Tibial nerve (tissue), 4 donors: ENCODE measurements at regions not wholly inside any gene's neighbourhood (a gene's known extent, or its start where the extent isn't known, plus 50 kb on each side); places are given as distances from the start of the nearest gene placed in this dataset.

Source experiments
- DNase-seq, 2 donors: peaks; one replicate each; pipeline ENCODE4 v3.0.0-alpha.2; 2019; ENCODE audit warnings: low spot score in 2 of 2
- H3K27ac ChIP-seq, 4 donors: fragments of 200-600 bp; sonication (generic) in 3 of 4; one replicate each; pipeline ENCODE4 v1.5.1; 2017 to 2019; ENCODE audit warnings: mild to moderate bottlenecking in 1 of 4
- H3K27me3 ChIP-seq, 2 donors: fragments of 200-600 bp; sonication (generic) in 1 of 2; one replicate each; pipeline versions ENCODE4 v1.5.1 to v1.6.0; 2017 to 2019
- H3K36me3 ChIP-seq, 3 donors: fragments of 200-600 bp; sonication (generic); one replicate each; pipeline ENCODE4 v1.5.1; 2018 to 2019
- H3K4me1 ChIP-seq, 4 donors: fragments of 200-600 bp; sonication (generic) in 3 of 4; one replicate each; pipeline ENCODE4 v1.5.1; 2017 to 2019
- H3K4me3 ChIP-seq, 4 donors: fragments of 200-600 bp; sonication (generic) in 3 of 4; one replicate each; pipeline ENCODE4 v1.5.1; 2017 to 2019; ENCODE audit warnings: mild to moderate bottlenecking in 1 of 4, moderate library complexity in 1 of 4
- H3K9me3 ChIP-seq, 4 donors: fragments of 200-600 bp; sonication (generic) in 3 of 4; one replicate each; pipeline ENCODE4 v1.5.1; 2017 to 2019
- EP300 ChIP-seq, 2 donors: sonication (generic); formaldehyde crosslinking; IDR thresholded peaks; one replicate each; pipeline ENCODE4 v1.6.1; 2017; ENCODE audit warnings: antibody characterized with exemption in 2 of 2, mild to moderate bottlenecking in 1 of 2
- POLR2A ChIP-seq, 2 donors: fragments of 450-650 bp; IDR thresholded peaks; one replicate each; pipeline ENCODE4 v1.6.1; 2017; ENCODE audit warnings: antibody characterized with exemption in 2 of 2, mild to moderate bottlenecking in 2 of 2, moderate library complexity in 2 of 2
- WGBS, 2 donors: methylation state at CpG; one replicate each; pipeline ENCODE4 v1.1.5; 2018; 5-methylcytosine and 5-hydroxymethylcytosine counted together
- TF ChIP-seq, protein P1 (sequence below), 5 experiments: fragments of 200-600 bp in 3 of 5; fragments of 450-650 bp in 2 of 5; sonication (generic) in 3 of 5; IDR thresholded peaks; one replicate each; pipeline ENCODE4 v1.5.1; 2016 to 2019; ENCODE audit warnings: antibody characterized with exemption in 5 of 5, mild to moderate bottlenecking in 3 of 5, moderate library complexity in 2 of 5

DNA sequence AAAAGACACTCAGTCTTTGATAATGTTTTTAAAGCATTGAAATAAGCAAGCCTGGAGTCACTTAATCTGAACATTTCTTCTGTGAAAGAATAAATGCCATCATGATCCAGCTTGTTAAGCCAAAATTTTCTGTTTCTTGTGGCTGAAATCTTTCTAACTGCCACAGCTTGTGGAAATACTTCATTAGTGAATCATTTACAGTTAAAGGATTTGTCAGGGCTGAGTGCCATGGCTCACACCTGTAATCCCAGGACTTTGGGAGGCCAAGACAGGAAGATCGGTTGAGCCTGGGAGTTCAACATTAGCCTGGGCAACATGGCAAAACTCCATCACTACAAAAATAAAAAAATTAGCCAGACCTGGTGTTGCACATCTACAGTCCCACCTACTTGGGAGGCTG lies 93.3 kb upstream of the PDE5A start:
- no peaks in the 10 kb centered on the region for H3K27me3 ChIP-seq
- peaks cover 0 to 15% (median 2%) of the 10 kb centered on the region in 4 donors for H3K9me3 ChIP-seq
- no peak overlapping the region for H3K27ac ChIP-seq
- 95 to 97% methylated on average over 1 of the region's 1 CpG for WGBS, 2 donors
- TF ChIP-seq, protein P1, sequence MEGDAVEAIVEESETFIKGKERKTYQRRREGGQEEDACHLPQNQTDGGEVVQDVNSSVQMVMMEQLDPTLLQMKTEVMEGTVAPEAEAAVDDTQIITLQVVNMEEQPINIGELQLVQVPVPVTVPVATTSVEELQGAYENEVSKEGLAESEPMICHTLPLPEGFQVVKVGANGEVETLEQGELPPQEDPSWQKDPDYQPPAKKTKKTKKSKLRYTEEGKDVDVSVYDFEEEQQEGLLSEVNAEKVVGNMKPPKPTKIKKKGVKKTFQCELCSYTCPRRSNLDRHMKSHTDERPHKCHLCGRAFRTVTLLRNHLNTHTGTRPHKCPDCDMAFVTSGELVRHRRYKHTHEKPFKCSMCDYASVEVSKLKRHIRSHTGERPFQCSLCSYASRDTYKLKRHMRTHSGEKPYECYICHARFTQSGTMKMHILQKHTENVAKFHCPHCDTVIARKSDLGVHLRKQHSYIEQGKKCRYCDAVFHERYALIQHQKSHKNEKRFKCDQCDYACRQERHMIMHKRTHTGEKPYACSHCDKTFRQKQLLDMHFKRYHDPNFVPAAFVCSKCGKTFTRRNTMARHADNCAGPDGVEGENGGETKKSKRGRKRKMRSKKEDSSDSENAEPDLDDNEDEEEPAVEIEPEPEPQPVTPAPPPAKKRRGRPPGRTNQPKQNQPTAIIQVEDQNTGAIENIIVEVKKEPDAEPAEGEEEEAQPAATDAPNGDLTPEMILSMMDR (IDR thresholded peaks at IDR 0.05): no peak
- no peak for TF ChIP-seq EP300 (IDR thresholded peaks at IDR 0.05)
- no peak for TF ChIP-seq POLR2A (IDR thresholded peaks at IDR 0.05)
- DNase-seq: no peak
- no peaks in the 10 kb centered on the region for H3K36me3 ChIP-seq
- H3K4me3 ChIP-seq: no peak overlapping the region
- peaks cover 0 to 21% (median 3%) of the 10 kb centered on the region in 4 donors for H3K4me1 ChIP-seq

DNA sequence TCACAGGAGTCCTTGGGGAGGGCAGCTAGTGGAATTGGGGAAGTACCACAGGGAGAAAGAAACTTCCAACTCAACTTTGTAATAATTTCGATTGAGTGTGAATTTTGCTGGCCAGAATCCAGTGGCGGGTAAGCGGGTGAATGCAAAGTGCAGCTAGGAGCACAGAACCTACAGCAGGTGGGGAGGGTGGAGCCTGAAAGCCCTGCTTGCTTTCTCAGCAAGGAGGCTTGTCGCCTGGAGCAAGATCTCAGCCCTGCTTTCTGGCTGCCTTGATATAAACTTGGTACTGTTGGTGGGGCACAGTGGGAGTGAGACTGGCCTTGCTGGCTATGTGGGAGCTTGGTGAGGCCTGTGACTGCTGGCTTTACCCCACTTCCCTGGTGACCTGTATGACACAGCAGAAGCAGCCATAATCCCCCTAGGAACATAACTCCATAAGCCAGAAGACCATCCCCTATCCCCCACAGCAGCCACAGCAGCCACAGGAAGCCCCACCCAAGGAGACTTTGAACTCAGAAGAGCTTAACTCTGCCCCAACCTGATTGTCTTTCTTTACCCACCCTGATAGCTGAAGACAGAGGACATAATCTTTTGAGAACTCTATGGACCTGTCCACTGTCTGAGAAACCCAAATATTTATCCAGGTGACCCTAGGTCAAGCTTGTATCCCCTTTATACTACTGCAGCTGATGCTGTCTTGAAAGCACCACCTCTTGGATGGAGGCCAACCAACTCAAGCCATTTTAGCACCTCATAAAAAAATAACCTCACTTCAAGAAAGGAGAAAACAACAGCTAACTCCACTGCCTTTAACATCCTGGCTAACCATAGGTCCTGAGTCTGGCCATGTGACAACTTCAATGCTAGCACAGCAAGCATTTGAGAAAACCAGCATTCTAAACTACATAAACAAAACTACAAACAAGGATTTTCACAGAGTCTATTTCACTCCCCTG lies 87.2 kb upstream of the PDE5A start:
- Histone ChIP-seq H3K4me3 (no peak overlapping the region), H3K4me1 (no peaks in the 10 kb centered on the region), H3K27me3 (no peaks in the 10 kb centered on the region), H3K36me3 (no peaks in the 10 kb centered on the region), H3K27ac (no peak overlapping the region), H3K9me3 (peaks cover 0 to 29% (median under 1%) of the 10 kb centered on the region in 4 donors)
- whole genome bisulfite sequencing, 2 donors: 92% methylated on average over 4 of the region's 4 CpGs
- TF ChIP-seq POLR2A (IDR thresholded peaks at IDR 0.05) (no peak), EP300 (IDR thresholded peaks at IDR 0.05) (no peak)
- TF ChIP-seq, protein P1 (IDR thresholded peaks at IDR 0.05): no peak
- no peak for DNase-seq

DNA sequence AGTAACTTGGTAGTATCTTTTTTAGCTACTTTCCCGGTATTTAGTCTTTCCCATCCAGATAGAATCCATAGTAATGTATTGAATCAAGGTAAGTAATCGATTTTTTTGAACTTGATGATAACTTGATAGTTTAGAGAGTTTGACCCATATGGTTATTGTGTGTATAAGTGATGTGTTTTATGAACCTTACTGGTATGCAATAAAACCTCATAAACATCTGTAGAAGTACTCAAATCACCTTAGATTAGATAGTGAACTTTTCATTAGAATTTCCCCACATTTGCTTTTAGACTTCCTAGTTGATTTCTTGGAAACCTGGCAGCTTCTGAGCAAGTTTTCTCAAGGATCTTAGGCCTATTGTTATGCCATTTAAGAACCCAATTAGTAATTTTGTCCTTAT lies 80.8 kb upstream of the PDE5A start:
- Histone ChIP-seq H3K27ac (no peak overlapping the region), H3K36me3 (no peaks in the 10 kb centered on the region), H3K9me3 (no peaks in the 10 kb centered on the region), H3K27me3 (no peaks in the 10 kb centered on the region), H3K4me1 (no peaks in the 10 kb centered on the region), H3K4me3 (no peak overlapping the region)
- TF ChIP-seq, protein P1 (IDR thresholded peaks at IDR 0.05): no peak
- TF ChIP-seq EP300 (IDR thresholded peaks at IDR 0.05) (no peak), POLR2A (IDR thresholded peaks at IDR 0.05) (no peak)
- WGBS, 2 donors: 91% methylated on average over 2 of the region's 2 CpGs
- no peak for DNase-seq

DNA sequence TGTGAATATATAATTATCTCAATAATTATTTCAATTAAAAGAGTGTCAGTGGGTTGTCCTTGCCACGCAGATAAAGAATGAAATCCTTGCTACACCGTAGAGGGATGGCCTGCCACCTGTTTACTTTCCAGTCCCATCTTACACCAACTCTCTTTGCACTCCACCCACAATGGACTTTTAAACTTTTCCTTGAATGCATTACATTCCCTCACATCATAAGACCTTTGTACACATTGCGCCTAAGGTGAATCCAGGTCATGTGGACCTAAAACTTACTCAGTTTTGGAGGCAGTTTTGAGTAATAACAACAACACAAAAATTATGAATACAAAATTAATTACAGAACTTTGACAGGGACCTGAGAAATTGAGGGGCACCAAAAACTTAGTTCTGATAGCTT lies 78.7 kb upstream of the PDE5A start:
- no peaks in the 10 kb centered on the region for H3K27me3 ChIP-seq
- TF ChIP-seq POLR2A (IDR thresholded peaks at IDR 0.05) (no peak), EP300 (IDR thresholded peaks at IDR 0.05) (no peak)
- TF ChIP-seq, protein P1 (IDR thresholded peaks at IDR 0.05): no peak
- no peaks in the 10 kb centered on the region for H3K4me1 ChIP-seq
- no peaks in the 10 kb centered on the region for H3K9me3 ChIP-seq
- H3K27ac ChIP-seq: no peak overlapping the region
- WGBS, 2 donors: 93% methylated on average over 3 of the region's 3 CpGs
- H3K4me3 ChIP-seq: no peak overlapping the region
- DNase-seq: no peak
- no peaks in the 10 kb centered on the region for H3K36me3 ChIP-seq

DNA sequence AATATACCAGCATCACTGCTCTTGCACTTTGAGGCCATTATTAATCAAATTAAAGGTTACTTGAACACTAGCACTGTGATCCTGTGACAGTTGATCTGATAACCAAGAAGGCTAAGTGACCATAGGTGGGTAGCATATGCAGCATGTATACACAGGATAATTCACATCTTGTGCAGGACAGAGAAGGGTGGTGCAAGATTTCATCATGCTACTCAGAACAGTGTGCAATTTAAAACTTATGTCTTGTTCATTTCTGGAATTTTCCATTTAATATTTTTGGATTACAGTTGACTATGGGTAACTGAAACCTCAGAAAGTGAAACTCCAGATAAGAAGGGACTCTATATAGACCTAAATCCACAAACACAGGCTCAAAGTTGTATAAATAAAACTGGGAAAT lies 78.2 kb upstream of the PDE5A start:
- DNase-seq: no peak
- Histone ChIP-seq H3K4me3 (no peak overlapping the region), H3K36me3 (no peaks in the 10 kb centered on the region), H3K27me3 (no peaks in the 10 kb centered on the region), H3K4me1 (no peaks in the 10 kb centered on the region), H3K9me3 (no peaks in the 10 kb centered on the region), H3K27ac (no peak overlapping the region)
- TF ChIP-seq, protein P1 (IDR thresholded peaks at IDR 0.05): no peak
